ENCODE measurements at regions not wholly inside any gene's neighbourhood (a gene's known extent, or its start where the extent isn't known, plus 50 kb on each side); places are given as distances from the start of the nearest gene placed in this dataset.
"Not testable (repeated sequence)": the region's sequence is repeated elsewhere in the genome, so short reads cannot be mapped to it uniquely, and the experiment has no call there.

DNA sequence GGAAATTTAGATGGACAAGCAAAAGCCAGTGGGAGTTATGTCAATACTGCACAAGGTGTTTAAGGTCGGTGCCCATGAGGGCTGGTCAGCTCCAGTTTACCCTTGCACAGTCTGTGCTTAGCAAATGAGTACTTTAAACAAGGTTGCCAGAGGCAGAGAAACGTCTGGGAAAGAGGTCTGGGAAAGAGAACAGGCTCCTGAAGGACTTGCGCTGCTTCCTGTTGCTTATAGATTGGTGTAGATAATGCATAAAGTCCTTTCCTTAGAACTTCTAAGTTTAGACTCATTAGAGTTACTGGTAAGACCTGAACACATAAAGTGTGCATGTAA is 162.6 kb upstream of the P2RY1 start:
- no peak for DNase-seq

DNA sequence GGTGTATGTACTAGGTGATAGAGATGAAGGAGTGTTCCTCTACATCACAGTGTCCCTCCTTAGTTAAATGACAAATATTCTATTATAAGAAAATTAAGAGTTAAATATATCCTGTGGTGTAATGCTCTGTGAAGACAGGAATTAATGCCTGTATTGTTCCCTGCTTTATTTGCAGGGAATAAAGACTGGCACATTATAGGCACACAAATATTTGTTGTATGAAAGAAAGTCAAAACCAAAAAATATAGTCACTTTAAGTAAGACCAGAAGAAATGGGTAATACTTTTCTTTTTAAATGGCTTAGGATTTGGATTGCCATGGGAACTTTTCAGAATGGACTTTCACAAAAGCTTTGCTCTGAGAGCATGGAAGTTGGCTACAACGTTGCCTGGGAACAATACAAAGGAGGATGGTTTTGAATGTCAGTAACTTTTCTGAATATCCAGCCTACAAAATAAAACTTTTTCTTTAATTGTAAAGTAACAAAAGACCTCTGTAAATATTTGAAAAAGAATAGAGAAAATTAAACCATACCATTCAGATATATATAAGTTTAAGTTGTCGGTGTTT is 158.0 kb upstream of the P2RY1 start:
- no peak for DNase-seq

DNA sequence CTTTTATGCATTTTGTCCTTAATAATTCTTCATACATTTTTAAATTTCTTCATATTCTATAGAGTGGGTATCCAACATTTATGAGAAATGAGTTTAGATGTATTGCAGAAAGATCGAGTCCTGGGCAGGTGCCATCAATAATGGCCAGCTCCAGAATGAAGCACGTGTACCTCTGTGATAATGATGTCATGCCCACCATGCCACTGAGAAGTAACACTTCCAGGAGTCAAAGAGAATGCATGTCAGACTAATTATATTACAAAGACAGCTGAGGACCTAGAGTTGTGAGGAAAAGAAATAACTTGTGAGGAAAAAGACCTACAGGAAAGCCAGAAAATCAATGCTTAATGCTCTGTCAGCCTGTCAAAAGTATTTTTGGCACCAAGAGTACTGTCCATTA is 157.4 kb upstream of the P2RY1 start:
- DNase-seq, result no peak

- DNase-seq, result no peak
These were observed 152.5 kb upstream of the P2RY1 start for GRCh38 chr3:152682477-152682876.

GRCh38 chr3:152683521-152683999 is 151.4 kb upstream of the P2RY1 start:
- no peak for DNase-seq

GRCh38 chr3:152684279-152684678 is 150.7 kb upstream of the P2RY1 start:
- no peak for DNase-seq

DNA sequence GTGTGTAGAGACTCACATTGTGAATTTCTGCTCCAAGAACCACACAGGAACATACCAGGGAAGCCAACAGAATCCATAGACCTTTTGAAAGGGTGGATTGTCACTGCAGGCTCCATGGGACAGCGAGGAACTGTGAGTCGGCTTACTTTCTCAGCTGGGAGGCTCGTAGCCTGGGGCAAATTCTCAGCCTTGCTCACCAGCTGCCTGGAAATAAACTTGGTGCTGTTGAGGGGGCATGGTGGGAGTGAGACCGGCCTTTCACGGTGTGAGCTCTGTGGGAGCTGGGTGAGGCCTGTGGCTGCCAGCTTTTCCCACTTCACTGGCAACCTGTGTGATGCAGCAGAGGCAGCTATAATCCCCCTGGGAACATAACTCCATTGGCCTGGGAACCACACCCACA is 146.6 kb upstream of the P2RY1 start:
- DNase-seq, result no peak

GRCh38 chr3:152692326-152692725 is 142.6 kb upstream of the P2RY1 start:
- not testable (repeated sequence) for DNase-seq

DNA sequence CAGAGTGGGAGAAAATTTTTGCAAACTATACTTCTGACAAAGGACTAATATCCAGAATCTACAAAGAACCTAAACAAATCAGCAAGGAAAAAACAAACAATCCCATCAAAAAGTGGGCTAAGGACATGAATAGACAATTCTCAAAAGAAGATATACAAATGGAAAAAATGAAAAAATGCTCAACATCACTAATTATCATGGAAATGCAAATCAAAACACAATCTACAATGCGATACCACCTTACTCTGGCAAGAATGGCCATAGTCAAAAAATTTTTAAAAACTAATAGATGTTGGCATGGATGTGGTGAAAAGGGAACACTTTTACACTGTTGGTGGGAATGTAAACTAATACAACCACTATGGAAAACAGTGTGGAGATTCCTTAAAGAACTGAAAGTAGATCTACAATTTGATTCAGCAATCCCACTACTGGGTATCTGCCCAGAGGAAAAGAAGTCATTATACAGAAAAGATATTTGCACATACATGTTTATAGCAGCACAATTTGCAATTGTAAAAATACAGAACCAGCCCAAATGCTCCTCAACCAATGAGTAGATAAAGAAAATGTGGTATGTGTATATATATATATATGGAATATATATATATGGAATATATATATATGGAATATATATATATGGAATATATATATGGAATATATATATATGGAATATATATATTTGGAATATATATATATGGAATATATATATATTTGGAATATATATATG is 141.2 kb upstream of the P2RY1 start:
- not testable (repeated sequence) for DNase-seq

GRCh38 chr3:152695840-152696239 is 139.1 kb upstream of the P2RY1 start:
- no peak for DNase-seq

DNA sequence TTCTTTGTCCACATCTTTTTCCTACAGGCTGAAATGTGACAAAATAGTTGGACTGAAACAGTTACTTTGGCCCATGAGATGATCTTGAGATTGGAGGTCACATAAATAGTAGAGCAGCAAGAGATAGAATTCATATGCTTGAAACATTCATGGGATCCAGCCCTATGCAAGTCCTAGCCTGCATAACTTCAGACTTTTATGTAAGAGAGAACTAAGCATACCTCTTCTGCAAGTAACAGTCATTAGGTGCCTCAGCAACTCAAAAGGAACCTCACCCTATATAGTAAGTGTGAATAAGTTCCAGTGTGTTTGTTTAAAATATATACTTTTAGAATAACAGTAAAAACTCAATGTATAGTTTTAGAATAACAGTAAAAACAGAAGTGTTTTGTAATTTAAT is 138.0 kb upstream of the P2RY1 start:
- no peak for DNase-seq

DNA sequence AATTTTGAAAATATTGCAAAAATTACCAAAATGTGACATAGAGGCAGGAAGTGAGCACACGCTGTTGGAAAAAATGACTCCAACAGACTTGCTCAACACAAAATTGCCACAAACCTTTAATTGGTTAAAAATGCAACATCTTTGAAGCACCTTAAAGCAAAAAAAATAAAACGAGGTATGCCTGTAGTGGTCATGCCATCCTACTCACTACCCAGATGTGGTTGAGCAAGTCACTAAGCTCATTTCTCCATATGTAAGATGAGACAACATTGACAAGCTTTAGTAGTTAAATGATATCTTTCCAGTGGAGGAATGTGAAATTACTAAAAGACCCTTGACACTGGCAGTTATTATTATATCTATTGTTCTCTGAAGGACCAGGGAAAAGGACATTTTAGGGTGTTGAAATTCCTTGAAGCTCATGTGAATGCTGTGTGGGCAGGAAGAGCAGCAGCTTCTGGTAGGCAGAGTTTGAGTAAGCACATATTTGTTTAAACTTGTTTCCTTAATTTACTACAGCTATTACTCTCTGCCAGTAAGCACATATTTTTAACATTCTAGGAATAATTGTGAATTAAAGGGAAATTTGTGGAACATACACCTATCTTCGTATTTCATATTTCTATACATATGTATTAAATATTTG is 131.6 kb upstream of the P2RY1 start:
- DNase-seq, result no peak

- no peak for DNase-seq
These were observed 127.8 kb upstream of the P2RY1 start for GRCh38 chr3:152706991-152707713.

DNA sequence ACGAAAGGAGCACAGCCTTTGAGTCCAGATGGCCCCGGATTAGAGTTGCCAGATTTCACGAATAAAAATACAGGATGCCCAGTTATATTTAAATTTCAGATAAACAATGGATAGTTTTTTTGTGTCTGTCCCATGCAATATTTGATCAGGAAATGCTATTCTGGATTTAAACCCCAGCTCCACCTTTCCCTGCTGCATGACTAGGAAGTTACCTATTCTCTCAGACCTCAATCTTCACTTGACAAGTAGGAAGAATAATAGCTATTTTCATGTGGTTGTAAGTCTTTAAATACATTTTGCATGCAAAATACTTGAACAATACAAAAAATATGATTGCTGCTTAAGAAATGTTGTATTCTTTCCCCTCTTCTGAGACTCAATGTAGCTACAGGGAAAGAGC is 125.3 kb upstream of the P2RY1 start:
- no peak for DNase-seq

- DNase-seq, result no peak
These were observed 124.4 kb upstream of the P2RY1 start for GRCh38 chr3:152710549-152710948.

DNA sequence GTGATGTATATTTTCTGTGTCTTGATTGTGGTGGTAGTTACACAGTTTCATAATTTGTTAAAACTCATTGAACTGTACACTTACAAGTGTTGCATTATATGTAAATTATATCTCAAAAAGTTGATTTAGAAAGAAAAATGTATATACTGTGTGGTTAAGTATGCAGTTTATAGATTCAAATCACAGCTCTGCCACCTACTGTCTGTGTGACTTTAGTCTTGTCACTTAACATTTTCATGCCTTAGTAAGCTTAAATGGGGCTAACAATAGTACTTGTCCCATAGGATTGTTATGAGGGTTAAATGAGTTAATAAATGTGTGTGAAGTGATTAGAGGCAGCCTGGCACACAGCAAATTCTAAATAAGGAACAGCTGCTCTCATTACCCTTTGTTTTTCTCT is 120.9 kb upstream of the P2RY1 start:
- no peak for DNase-seq

GRCh38 chr3:152714507-152714906 is 120.4 kb upstream of the P2RY1 start:
- no peak for DNase-seq

GRCh38 chr3:152717252-152717651 is 117.7 kb upstream of the P2RY1 start:
- DNase-seq, result no peak

DNA sequence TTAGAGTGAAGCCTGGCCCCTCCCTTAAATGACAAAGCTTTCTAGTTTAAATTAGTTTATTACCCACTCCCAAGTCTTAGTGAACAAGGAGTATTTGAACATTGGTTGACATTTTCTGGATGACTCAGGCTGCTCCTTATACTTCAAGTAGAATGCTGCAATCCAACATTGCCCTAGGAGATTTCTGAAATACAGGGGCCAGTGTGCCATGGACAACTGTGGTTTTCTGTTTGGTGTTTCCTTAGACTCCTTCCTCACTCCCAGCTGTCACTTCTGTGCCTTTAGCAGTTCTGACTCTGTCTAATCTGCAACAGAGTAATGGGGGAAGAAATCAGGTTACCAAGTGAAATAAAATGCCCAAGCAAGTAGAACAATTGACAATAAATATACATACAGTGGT is 116.1 kb upstream of the P2RY1 start:
- DNase-seq, result no peak

- no peak for DNase-seq
These were observed 115.7 kb upstream of the P2RY1 start for GRCh38 chr3:152719264-152719663.

- DNase-seq, result no peak
These were observed 113.8 kb upstream of the P2RY1 start for GRCh38 chr3:152720951-152721718.

DNA sequence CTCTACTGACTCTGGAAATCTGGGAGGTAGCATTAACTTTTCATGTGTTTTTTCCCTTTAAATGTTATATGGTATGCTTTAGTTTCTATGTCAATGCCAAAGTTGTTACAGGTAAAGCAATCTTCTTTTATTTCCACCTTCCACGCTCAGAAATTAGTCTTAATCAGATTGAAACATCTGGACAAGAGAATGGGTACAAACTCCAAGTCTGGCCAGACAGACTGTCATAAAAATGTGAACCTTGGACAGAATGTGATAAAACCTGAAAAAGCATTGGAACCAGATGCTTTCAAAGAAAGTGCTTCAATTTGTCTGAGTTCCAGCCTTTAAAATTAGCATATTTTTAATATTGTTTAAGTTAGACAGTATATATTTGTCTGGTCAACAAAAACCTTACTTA is 110.7 kb upstream of the P2RY1 start:
- DNase-seq, result no peak
